WTC11 (cell line): ENCODE measurements at regions not wholly inside any gene's neighbourhood (a gene's known extent, or its start where the extent isn't known, plus 50 kb on each side); places are given as distances from the start of the nearest gene placed in this dataset.

ENCODE experiments used
- ATAC-seq: fragments of 200-7000 bp; cut with Tn5 transposase; 2 replicates; pipeline ENCODE4 v1.10.0; 2021; ENCODE audit warnings: mild to moderate bottlenecking, moderate library complexity
- CTCF ChIA-PET: fragments of 300-600 bp; sonication (Branson Sonifier 250); formaldehyde crosslinking; loops from one replicate; lab custom pipeline; 2021; ENCODE audit warnings: antibody characterized with exemption; lab: Charles Lee
- POLR2A ChIA-PET: fragments of 350-600 bp; sonication (Branson Sonifier 250); formaldehyde crosslinking; loops from one replicate; lab custom pipeline; 2021; ENCODE audit warnings: antibody characterized with exemption; lab: Charles Lee
- DNase-seq: peaks from one replicate; pipeline ENCODE4 v3.0.0; 2021; ENCODE audit warnings: low spot score
- H3K27ac Mint-ChIP-seq: 2 replicates; pipeline ENCODE4 v1.8.0; 2021; ENCODE audit warnings: mixed read lengths
- H3K27me3 Mint-ChIP-seq: 2 replicates; pipeline ENCODE4 v1.8.0; 2021; ENCODE audit warnings: low read depth, mild to moderate bottlenecking, moderate library complexity, mixed read lengths
- H3K36me3 Mint-ChIP-seq: 2 replicates; pipeline ENCODE4 v1.8.0; 2021; ENCODE audit warnings: mixed read lengths
- H3K4me1 Mint-ChIP-seq: 2 replicates; pipeline ENCODE4 v1.8.0; 2022; ENCODE audit warnings: mixed read lengths
- H3K4me3 Mint-ChIP-seq: 2 replicates; pipeline ENCODE4 v1.8.0; 2021; ENCODE audit warnings: mild to moderate bottlenecking, moderate library complexity, mixed read lengths
- H3K9me3 Mint-ChIP-seq: 2 replicates; pipeline ENCODE4 v1.8.0; 2021; ENCODE audit warnings: mixed read lengths
- ARID4B ChIP-seq: sonication (generic); formaldehyde crosslinking; IDR thresholded peaks from 2 replicates; pipeline ENCODE4 v1.8.0; 2023; ENCODE audit warnings: missing genetic modification reagents, mild to moderate bottlenecking, borderline replicate concordance
- ATF6 ChIP-seq: sonication (generic); formaldehyde crosslinking; IDR thresholded peaks from 2 replicates; pipeline ENCODE4 v1.8.1; 2023; ENCODE audit warnings: mild to moderate bottlenecking, missing genetic modification reagents
- CBFB ChIP-seq: sonication (generic); formaldehyde crosslinking; IDR thresholded peaks from 2 replicates; pipeline ENCODE4 v1.8.1; 2022; ENCODE audit warnings: mild to moderate bottlenecking, low read depth, missing genetic modification reagents
- CTCF ChIP-seq: fragments of 200-600 bp; IDR thresholded peaks from 2 replicates; pipeline ENCODE4 v1.8.0; 2022; ENCODE audit warnings: antibody characterized with exemption
- ELF4 ChIP-seq: sonication (generic); formaldehyde crosslinking; IDR thresholded peaks from 2 replicates; pipeline ENCODE4 v1.8.1; 2022; ENCODE audit warnings: low read depth, mild to moderate bottlenecking, moderate library complexity, missing genetic modification reagents
- EMX1 ChIP-seq: fragments of 250-450 bp; sonication (Bioruptor Pico); IDR thresholded peaks from 2 replicates; pipeline ENCODE4 v1.8.0; 2021; ENCODE audit warnings: mild to moderate bottlenecking
- FOXP4 ChIP-seq: sonication (generic); formaldehyde crosslinking; IDR thresholded peaks from 2 replicates; pipeline ENCODE4 v1.8.0; 2022; ENCODE audit warnings: mild to moderate bottlenecking, missing genetic modification reagents
- HMGA2 ChIP-seq: fragments of 250-450 bp; sonication (Bioruptor Pico); IDR thresholded peaks from 2 replicates; pipeline ENCODE4 v1.4.0; 2021; ENCODE audit warnings: mild to moderate bottlenecking, moderate library complexity
- IRF2 ChIP-seq: sonication (generic); formaldehyde crosslinking; IDR thresholded peaks from 2 replicates; pipeline ENCODE4 v1.8.0; 2022; ENCODE audit warnings: low read depth, missing genetic modification reagents, borderline replicate concordance
- MYBL2 ChIP-seq: sonication (generic); formaldehyde crosslinking; IDR thresholded peaks from 2 replicates; pipeline ENCODE4 v1.8.1; 2023; ENCODE audit warnings: mild to moderate bottlenecking, moderate library complexity, missing genetic modification reagents
- PREB ChIP-seq: sonication (generic); formaldehyde crosslinking; IDR thresholded peaks from 2 replicates; pipeline ENCODE4 v1.8.1; 2022; ENCODE audit warnings: mild to moderate bottlenecking, missing genetic modification reagents, moderate library complexity, borderline replicate concordance
- RELA ChIP-seq: sonication (generic); formaldehyde crosslinking; IDR thresholded peaks from 2 replicates; pipeline ENCODE4 v1.8.1; 2022; ENCODE audit warnings: missing genetic modification reagents, mild to moderate bottlenecking, borderline replicate concordance
- STAT6 ChIP-seq: sonication (generic); formaldehyde crosslinking; conservative IDR thresholded peaks from 2 replicates; pipeline ENCODE4 v1.8.1; 2023; ENCODE audit warnings: mild to moderate bottlenecking, low read depth, missing genetic modification reagents, moderate library complexity
- TEAD4 ChIP-seq: sonication (generic); formaldehyde crosslinking; IDR thresholded peaks from 2 replicates; pipeline ENCODE4 v1.8.0; 2022; ENCODE audit warnings: mild to moderate bottlenecking, missing genetic modification reagents
- ZNF138 ChIP-seq: sonication (generic); formaldehyde crosslinking; conservative IDR thresholded peaks from 2 replicates; pipeline ENCODE4 v1.8.1; 2022; ENCODE audit warnings: mild to moderate bottlenecking, moderate library complexity, missing genetic modification reagents
- ZNF423 ChIP-seq: fragments of 250-450 bp; sonication (Bioruptor Pico); IDR thresholded peaks from 2 replicates; pipeline ENCODE4 v2.1.2; 2022; ENCODE audit warnings: mild to moderate bottlenecking, moderate library complexity
- ZNF425 ChIP-seq: fragments of 250-450 bp; sonication (Bioruptor Pico); conservative IDR thresholded peaks from 2 replicates; pipeline ENCODE4 v1.9.0; 2021; ENCODE audit warnings: mild to moderate bottlenecking
- ZNF512 ChIP-seq: sonication (generic); formaldehyde crosslinking; IDR thresholded peaks from 2 replicates; pipeline ENCODE4 v1.8.1; 2022; ENCODE audit warnings: missing genetic modification reagents, borderline replicate concordance
- ZNF671 ChIP-seq: fragments of 250-450 bp; sonication (Bioruptor Pico); IDR thresholded peaks from 2 replicates; pipeline ENCODE4 v1.8.0; 2021; ENCODE audit warnings: mild to moderate bottlenecking

GRCh38 chr21:35738347-35738961 is 321.9 kb downstream of the SETD4 start:
- TF ChIP-seq ZNF138 (CRISPR knock-in tag) (no peak), ATF6 (CRISPR knock-in tag) (no peak), MYBL2 (CRISPR knock-in tag) (no peak), ZNF425 (CRISPR knock-in tag) (no peak), ZNF512 (CRISPR knock-in tag) (no peak), FOXP4 (CRISPR knock-in tag) (no peak), RELA (no peak), ELF4 (CRISPR knock-in tag) (no peak), ZNF423 (CRISPR knock-in tag) (no peak), ZNF671 (CRISPR knock-in tag) (no peak), PREB (CRISPR knock-in tag) (no peak), CTCF (no peak), EMX1 (CRISPR knock-in tag) (no peak), HMGA2 (CRISPR knock-in tag) (no peak), STAT6 (CRISPR knock-in tag) (no peak), IRF2 (no peak), ARID4B (no peak), CBFB (no peak), TEAD4 (CRISPR knock-in tag) (no peak)
- Mint-ChIP-seq H3K9me3 (peaks cover 42% of the 10 kb centered on the region), H3K27ac (no peak overlapping the region), H3K27me3 (no peaks in the 10 kb centered on the region), H3K36me3 (peaks cover 15% of the 10 kb centered on the region), H3K4me1 (no peaks in the 10 kb centered on the region), H3K4me3 (no peak overlapping the region)
- POLR2A ChIA-PET: no interaction called here
- CTCF ChIA-PET: no interaction called here
- DNase-seq (no peak), ATAC-seq (no peak)
